ENCODE measurements at regions not wholly inside any gene's neighbourhood (a gene's known extent, or its start where the extent isn't known, plus 50 kb on each side); places are given as distances from the start of the nearest gene placed in this dataset.

- H3K4me3 ChIP-seq (ENCODE audit: low read depth, low read length) = no peak overlapping the region
Observed at GRCh38 chr13:40101708-40102359, 446.4 kb downstream of the COG6 start.

GRCh38 chr13:40102360-40102727, 446.9 kb downstream of the COG6 start:
- no peak overlapping the region for H3K27ac ChIP-seq (ENCODE audit: extremely low read depth, low read depth, low read length)
- H3K4me1 ChIP-seq (ENCODE audit: control insufficient read depth, insufficient read depth, low read length) = no peaks in the 10 kb centered on the region
- ChIA-PET CTCF (no interaction called here), POLR2A (no interaction called here)
- no peaks in the 10 kb centered on the region for H3K9me3 ChIP-seq (ENCODE audit: control insufficient read depth, insufficient read depth, low read depth, low read length)
- H3K36me3 ChIP-seq (ENCODE audit: control insufficient read depth in 2 of 2, insufficient read depth in 1 of 2, low read length in 2 of 2) = no peaks in the 10 kb centered on the region
- no peak overlapping the region for H3K4me3 ChIP-seq (ENCODE audit: low read depth, low read length)
- no peak for TF ChIP-seq MZF1 (tag by site-specific recombination; IDR thresholded peaks at IDR 0.05; ENCODE audit: borderline replicate concordance)
- TF ChIP-seq ZNF311 (tag by site-specific recombination; IDR thresholded peaks at IDR 0.05; ENCODE audit: borderline replicate concordance) = no peak
- no peak for TF ChIP-seq ZNF366 (tag by site-specific recombination; conservative IDR thresholded peaks at IDR 0.05)
- no peak for TF ChIP-seq ZNF433 (tag by site-specific recombination; IDR thresholded peaks at IDR 0.05; ENCODE audit: low read depth)
- TF ChIP-seq ZBTB49 (tag by site-specific recombination; IDR thresholded peaks at IDR 0.05; ENCODE audit: low read depth) = no peak
- TF ChIP-seq ZNF426 (tag by site-specific recombination; IDR thresholded peaks at IDR 0.05) = no peak
- no peak for TF ChIP-seq ZNF843 (tag by site-specific recombination; IDR thresholded peaks at IDR 0.05)

More at GRCh38 chr13:40101708-40102359, 446.4 kb downstream of the COG6 start:
- Histone ChIP-seq H3K27ac (ENCODE audit: extremely low read depth, low read depth, low read length) (no peak overlapping the region), H3K9me3 (ENCODE audit: control insufficient read depth, insufficient read depth, low read depth, low read length) (no peaks in the 10 kb centered on the region), H3K4me1 (ENCODE audit: control insufficient read depth, insufficient read depth, low read length) (no peaks in the 10 kb centered on the region), H3K36me3 (ENCODE audit: control insufficient read depth in 2 of 2, insufficient read depth in 1 of 2, low read length in 2 of 2) (no peaks in the 10 kb centered on the region)
- TF ChIP-seq ZNF645 (tag by site-specific recombination; IDR thresholded peaks at IDR 0.05) (no peak), KLF7 (tag by site-specific recombination; IDR thresholded peaks at IDR 0.05; ENCODE audit: borderline replicate concordance) (no peak), ZNF449 (tag by site-specific recombination; IDR thresholded peaks at IDR 0.05) (no peak), ZBTB6 (tag by site-specific recombination; IDR thresholded peaks at IDR 0.05) (no peak), ZNF280C (tag by site-specific recombination; IDR thresholded peaks at IDR 0.05) (no peak), ZBTB44 (tag by site-specific recombination; IDR thresholded peaks at IDR 0.05) (no peak)
- ChIA-PET POLR2A (no interaction called here), CTCF (interaction anchor here (0.6 kb wide), 1 partner anchor 579 kb away, joined by 3 read pairs; no protein-coding TSS in a partner anchor)
